ENCODE measurements at regions not wholly inside any gene's neighbourhood (a gene's known extent, or its start where the extent isn't known, plus 50 kb on each side); places are given as distances from the start of the nearest gene placed in this dataset.

DNA sequence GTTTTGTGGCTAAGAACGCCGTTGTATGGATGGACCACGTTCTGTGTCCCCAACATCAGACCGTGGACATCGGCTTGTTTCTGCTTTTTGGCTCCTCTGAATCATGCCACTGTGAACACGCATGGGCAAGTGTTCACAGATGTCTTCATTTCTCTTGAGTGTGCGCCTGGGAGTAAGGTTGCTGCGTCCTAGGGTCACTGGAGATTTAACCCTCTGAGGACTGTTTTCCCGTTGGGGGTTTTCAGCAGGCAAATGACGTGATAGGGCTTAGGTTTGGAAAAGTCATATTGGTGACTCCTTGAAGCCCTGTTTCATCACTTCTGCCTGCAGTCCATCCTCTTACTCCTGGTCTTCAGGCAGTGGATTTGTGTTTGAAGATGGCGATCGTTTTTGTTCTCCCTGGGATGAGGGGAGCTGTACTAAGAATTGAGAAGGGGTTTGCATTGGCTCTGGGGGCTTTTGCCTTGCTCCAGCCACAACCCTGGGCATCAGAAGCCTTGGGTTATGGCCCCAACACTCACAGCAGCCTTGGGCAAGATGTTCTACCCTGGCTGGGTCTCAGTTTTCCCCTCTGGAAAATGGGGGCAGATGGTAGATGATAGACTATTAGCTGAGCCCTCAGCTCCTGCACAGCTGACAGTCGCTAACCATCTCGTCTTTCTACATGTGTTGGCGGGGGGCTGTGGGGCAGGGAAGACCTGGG lies 67.2 kb upstream of the CIBAR2 start:
- no peak overlapping the region for H3K4me3 ChIP-seq (ENCODE audit: control insufficient read depth, low read depth, low read length)
- TF ChIP-seq, protein P1, sequence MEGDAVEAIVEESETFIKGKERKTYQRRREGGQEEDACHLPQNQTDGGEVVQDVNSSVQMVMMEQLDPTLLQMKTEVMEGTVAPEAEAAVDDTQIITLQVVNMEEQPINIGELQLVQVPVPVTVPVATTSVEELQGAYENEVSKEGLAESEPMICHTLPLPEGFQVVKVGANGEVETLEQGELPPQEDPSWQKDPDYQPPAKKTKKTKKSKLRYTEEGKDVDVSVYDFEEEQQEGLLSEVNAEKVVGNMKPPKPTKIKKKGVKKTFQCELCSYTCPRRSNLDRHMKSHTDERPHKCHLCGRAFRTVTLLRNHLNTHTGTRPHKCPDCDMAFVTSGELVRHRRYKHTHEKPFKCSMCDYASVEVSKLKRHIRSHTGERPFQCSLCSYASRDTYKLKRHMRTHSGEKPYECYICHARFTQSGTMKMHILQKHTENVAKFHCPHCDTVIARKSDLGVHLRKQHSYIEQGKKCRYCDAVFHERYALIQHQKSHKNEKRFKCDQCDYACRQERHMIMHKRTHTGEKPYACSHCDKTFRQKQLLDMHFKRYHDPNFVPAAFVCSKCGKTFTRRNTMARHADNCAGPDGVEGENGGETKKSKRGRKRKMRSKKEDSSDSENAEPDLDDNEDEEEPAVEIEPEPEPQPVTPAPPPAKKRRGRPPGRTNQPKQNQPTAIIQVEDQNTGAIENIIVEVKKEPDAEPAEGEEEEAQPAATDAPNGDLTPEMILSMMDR (IDR thresholded peaks at IDR 0.05; ENCODE audit: control insufficient read depth, insufficient read depth, low read depth, low read length, missing control alignments): no peak
- DNase-seq (ENCODE audit: low read depth): no peak

DNA sequence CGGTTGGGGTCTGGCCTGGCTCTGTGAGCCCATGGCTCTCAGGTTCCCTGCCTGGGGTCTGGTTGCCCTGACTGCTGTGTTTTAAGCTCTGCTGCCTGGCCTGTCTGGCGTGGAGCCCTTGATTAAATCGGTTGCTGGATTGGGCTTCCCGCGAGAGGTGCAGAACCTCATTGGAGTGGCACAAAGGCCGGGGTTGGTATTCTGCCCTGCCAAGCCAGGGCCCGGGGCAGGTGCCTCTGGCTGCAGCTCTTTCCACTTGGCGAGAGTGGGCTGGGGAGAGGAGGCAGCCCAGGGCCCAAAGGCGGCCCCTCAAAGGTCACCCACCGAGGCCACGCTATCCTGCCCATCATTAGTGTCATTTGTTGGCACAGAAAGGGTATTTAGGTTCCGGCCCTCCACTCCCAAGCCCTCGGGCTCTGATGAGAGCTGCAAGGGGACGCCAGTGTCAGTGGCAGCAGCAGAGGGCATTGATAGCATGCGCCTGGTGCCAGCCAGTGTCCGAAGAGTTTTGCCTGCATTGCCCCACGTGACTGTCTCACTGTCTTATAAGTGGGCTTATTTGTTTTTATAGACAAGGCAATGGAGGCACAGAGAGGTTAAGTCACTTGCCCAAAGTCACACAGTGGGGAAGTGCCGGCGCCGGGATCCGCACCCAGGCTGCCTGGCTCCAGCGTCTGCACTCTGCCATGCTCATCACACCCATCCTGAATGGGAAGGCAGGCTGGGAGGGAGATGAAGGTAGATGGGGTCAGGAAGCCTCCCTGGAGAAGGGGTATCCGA lies 68.0 kb upstream of the CIBAR2 start:
- DNase-seq (ENCODE audit: low read depth): no peak
- TF ChIP-seq, protein P1 (IDR thresholded peaks at IDR 0.05; ENCODE audit: control insufficient read depth, insufficient read depth, low read depth, low read length, missing control alignments): no peak
- H3K4me3 ChIP-seq (ENCODE audit: control insufficient read depth, low read depth, low read length): no peak overlapping the region

DNA sequence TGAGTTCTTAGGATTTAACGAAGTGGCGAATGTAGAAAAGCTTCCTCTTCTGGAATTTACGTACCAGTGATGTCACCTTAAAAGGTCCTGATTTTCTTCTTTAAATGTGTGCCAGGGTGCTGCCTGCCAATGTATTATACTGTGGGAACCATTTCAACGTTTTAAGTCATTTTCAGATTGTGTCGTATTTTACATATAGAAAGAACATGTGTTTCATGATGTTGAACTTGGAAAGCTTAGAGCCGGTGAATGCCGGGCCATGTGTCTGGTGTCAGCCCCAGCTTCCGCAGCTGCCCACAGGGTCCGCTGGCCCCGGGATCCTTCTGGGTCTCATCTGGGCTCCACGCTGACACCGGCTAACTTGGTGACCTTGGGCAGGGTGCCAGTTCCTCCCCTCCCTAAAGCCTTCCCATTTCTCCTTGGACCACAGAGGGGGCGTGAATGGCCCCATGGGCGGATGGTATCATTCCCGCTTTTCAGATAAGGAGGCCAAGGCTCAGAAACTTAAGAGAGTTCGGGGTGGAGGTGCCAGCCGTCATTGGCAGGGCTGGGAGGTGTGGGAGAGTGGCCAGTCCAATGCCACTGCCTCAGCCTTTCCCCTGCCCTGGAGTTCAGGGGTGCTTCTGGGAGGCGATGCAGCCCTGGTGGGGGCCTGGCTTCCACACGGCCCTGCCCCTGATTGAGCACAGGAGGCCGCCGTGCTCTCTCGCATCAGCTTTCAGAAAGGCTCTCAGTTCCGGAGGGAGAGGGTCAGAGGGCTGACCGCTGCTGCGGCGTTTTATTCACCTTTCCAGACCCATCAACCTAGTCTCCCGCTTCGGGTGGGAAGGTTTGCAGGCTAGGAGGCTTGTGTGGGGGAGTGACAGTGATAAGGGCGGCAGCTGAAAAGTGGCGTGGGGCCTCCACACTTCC lies 68.8 kb upstream of the CIBAR2 start:
- H3K4me3 ChIP-seq (ENCODE audit: control insufficient read depth, low read depth, low read length): no peak overlapping the region
- TF ChIP-seq, protein P1 (IDR thresholded peaks at IDR 0.05; ENCODE audit: control insufficient read depth, insufficient read depth, low read depth, low read length, missing control alignments): no peak
- no peak for DNase-seq (ENCODE audit: low read depth)

DNA sequence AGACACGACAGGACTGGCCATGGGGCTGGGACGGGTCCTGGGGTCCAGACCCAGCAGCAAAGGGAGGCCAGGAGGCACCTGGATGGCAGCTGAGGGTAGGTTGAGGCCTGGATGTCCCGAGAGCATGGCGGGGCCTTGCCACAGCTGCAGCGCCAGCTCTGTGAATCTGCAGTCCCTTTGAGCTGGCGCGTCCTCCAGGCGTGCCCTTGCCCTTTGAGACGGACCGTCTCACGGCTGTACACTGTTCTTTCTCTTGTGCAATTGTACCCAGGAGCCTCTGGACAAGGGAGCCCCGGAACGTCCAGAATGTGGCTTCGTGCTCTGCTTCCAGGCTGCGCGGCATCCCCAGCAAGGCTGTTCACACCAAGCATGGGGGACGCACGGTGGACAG lies 69.5 kb upstream of the CIBAR2 start:
- H3K4me3 ChIP-seq (ENCODE audit: control insufficient read depth, low read depth, low read length): no peak overlapping the region
- TF ChIP-seq, protein P1 (IDR thresholded peaks at IDR 0.05; ENCODE audit: control insufficient read depth, insufficient read depth, low read depth, low read length, missing control alignments): no peak
- no peak for DNase-seq (ENCODE audit: low read depth)

GRCh38 chr16:85182286-85182685 lies 70.0 kb upstream of the CIBAR2 start:
- H3K4me3 ChIP-seq (ENCODE audit: control insufficient read depth, low read depth, low read length): no peak overlapping the region
- TF ChIP-seq, protein P1 (IDR thresholded peaks at IDR 0.05; ENCODE audit: control insufficient read depth, insufficient read depth, low read depth, low read length, missing control alignments): no peak
- no peak for DNase-seq (ENCODE audit: low read depth)

DNA sequence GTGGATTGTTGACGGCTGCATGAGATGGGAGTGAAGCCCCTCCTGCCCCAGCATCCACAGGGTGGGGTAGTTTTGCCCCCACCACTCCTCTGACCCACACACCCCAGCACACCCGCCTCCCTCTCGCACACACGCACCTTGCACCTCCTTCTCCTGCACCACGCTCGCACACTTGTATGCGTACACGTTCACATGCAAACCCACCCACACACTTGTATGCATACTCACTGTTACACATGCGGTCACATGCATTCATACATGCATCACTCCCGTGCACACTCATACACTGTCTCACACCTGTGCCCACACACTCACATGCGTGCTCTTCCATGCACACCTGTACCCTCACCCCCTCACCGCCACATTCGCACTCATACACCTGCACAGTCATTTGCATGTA lies 70.5 kb upstream of the CIBAR2 start:
- TF ChIP-seq, protein P1 (IDR thresholded peaks at IDR 0.05; ENCODE audit: control insufficient read depth, insufficient read depth, low read depth, low read length, missing control alignments): no peak
- H3K4me3 ChIP-seq (ENCODE audit: control insufficient read depth, low read depth, low read length): no peak overlapping the region
- no peak for DNase-seq (ENCODE audit: low read depth)
